Erythroblast (primary cell): ENCODE measurements at regions not wholly inside any gene's neighbourhood (a gene's known extent, or its start where the extent isn't known, plus 50 kb on each side); places are given as distances from the start of the nearest gene placed in this dataset.

Source experiments
- GATA1 ChIP-seq: IDR thresholded peaks from 2 replicates; pipeline ENCODE4 v1.6.1; 2011; ENCODE audit warnings: low read depth, mild to moderate bottlenecking, control low read depth, low read length, moderate library complexity
- POLR2A ChIP-seq: IDR thresholded peaks from 2 replicates; pipeline ENCODE4 v1.6.1; 2011; ENCODE audit warnings: mild to moderate bottlenecking, low read length

DNA sequence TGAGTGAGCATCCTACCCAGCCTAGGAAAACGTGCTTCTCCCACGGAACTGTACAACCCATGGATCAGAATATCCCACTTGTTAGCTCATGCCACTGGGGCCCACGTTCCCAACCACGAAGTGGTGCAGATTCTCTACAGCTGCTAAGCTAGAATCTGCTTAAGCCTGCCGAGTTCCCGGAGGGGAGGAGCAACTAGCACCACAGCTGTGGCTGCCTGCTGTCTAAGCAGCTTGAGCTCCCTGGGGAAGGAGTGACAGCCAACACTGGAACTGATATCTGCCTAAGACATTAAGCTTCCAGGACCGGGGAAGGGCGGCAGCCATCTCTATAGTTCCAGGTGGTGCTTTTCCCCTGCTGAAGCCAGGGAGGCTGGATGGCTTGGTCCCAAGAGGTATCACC is 334.7 kb upstream of the CHRM2 start:
- TF ChIP-seq POLR2A = no peak
- TF ChIP-seq GATA1 = no peak
